HepG2 (cell line): ENCODE measurements at regions not wholly inside any gene's neighbourhood (a gene's known extent, or its start where the extent isn't known, plus 50 kb on each side); places are given as distances from the start of the nearest gene placed in this dataset.

Source experiments
- ATAC-seq: fragments of 200-7000 bp; cut with Tn5 transposase; 3 replicates; pipeline ENCODE4 v1.9.1; 2020; ENCODE audit warnings: mild to moderate bottlenecking, moderate library complexity
- BruUV-seq: library from RNA; stranded (reverse); fragments of 400-500 nt; replicated peaks from 2 replicates; lab custom pipeline; 2021; lab: Mats Ljungman, UMichigan
- CTCF ChIA-PET: fragments of 300-600 bp; formaldehyde crosslinking; extraction: SDS; loops from one replicate; lab custom pipeline; 2021; ENCODE audit warnings: low total read pairs, inconsistent platforms, low intra/inter-chr PET ratio; lab: Yijun Ruan, JAX
- POLR2A ChIA-PET: fragments of 350-600 bp; sonication (Branson Sonifier 250); formaldehyde crosslinking; loops from one replicate; lab custom pipeline; 2020; ENCODE audit warnings: antibody characterized with exemption, inconsistent platforms; lab: Yijun Ruan, JAX
- DNase-seq: peaks from one replicate; pipeline ENCODE4 v3.0.0-alpha.2; 2015; ENCODE audit warnings: low spot score
- FAIRE-seq: peaks from 3 replicates; lab custom pipeline; 2011; peaks lifted over from hg19 to GRCh38; lab: Jason Lieb, UNC
- H2AFZ ChIP-seq: one replicate; pipeline ENCODE4 v1.6.1; 2011; ENCODE audit warnings: low read length, inconsistent platforms
- H3K27ac ChIP-seq: fragments of 300-600 bp; 3 replicates; pipeline ENCODE4 v1.8.0; 2011; ENCODE audit warnings: mixed run types, mild to moderate bottlenecking, mixed read lengths, low read length, inconsistent platforms; ENCODE audit not compliant: insufficient read depth; ENCODE audit errors: extremely low read length
- H3K27me3 ChIP-seq, 2 experiments: fragments of 200-600 bp in 1 of 2; 2 replicates in 1 of 2; 3 replicates in 1 of 2; pipeline versions ENCODE4 v1.6.0 to v1.8.0; 2011; ENCODE audit warnings: low read length in 2 of 2, mild to moderate bottlenecking in 2 of 2, moderate library complexity in 2 of 2, inconsistent platforms in 1 of 2; ENCODE audit not compliant: insufficient read depth in 2 of 2, control insufficient read depth in 1 of 2
- H3K36me3 ChIP-seq, 2 experiments: fragments of 200-600 bp in 1 of 2; replicated peaks in 1 of 2; 2 replicates in 1 of 2; 3 replicates in 1 of 2; pipeline versions ENCODE4 v1.5.1 to v1.8.0; 2011; ENCODE audit warnings: low read length in 2 of 2, inconsistent platforms in 1 of 2; ENCODE audit not compliant: insufficient read depth in 2 of 2, control insufficient read depth in 1 of 2
- H3K4me1 ChIP-seq: 2 replicates; pipeline ENCODE4 v1.5.1; 2012; ENCODE audit warnings: low read length, inconsistent platforms; ENCODE audit not compliant: insufficient read depth
- H3K4me2 ChIP-seq: 2 replicates; pipeline ENCODE4 v1.6.0; 2011; ENCODE audit warnings: low read depth, low read length, inconsistent platforms
- H3K4me3 ChIP-seq, 3 experiments: fragments of 200-600 bp in 1 of 3; sonication (generic), shearing (Covaris generic) in 1 of 3; replicated peaks in 1 of 3; 2 replicates each; pipeline ENCODE4 v1.5.1; 2011 to 2016; ENCODE audit warnings: low read length in 3 of 3, inconsistent platforms in 2 of 3, low read depth in 2 of 3, mild to moderate bottlenecking in 2 of 3, control low read depth in 1 of 3, mixed read lengths in 1 of 3; ENCODE audit not compliant: insufficient read depth in 1 of 3
- H3K79me2 ChIP-seq: one replicate; pipeline ENCODE4 v1.6.1; 2011; ENCODE audit warnings: low read length, inconsistent platforms; ENCODE audit not compliant: insufficient read depth
- H3K9ac ChIP-seq: 2 replicates; pipeline ENCODE4 v1.6.0; 2011; ENCODE audit warnings: mild to moderate bottlenecking, low read depth, low read length, inconsistent platforms; ENCODE audit not compliant: insufficient read depth
- H3K9me3 ChIP-seq: 2 replicates; pipeline ENCODE4 v1.5.1; 2012; ENCODE audit warnings: mild to moderate bottlenecking, low read length
- H4K20me1 ChIP-seq: 2 replicates; pipeline ENCODE4 v1.6.0; 2011; ENCODE audit warnings: inconsistent platforms, mild to moderate bottlenecking, low read length, moderate library complexity; ENCODE audit not compliant: insufficient read depth
- BCL6 ChIP-seq: IDR thresholded peaks from 2 replicates; pipeline ENCODE4 v1.6.1; 2016; ENCODE audit warnings: missing genetic modification reagents, missing compliant biosample characterization
- EHMT2 ChIP-seq: fragments of 200-600 bp; sonication (generic); IDR thresholded peaks from 2 replicates; pipeline ENCODE4 v1.7.0; 2017; ENCODE audit warnings: antibody characterized with exemption, low read depth, low read length, borderline replicate concordance
- HCFC1 ChIP-seq: fragments of 150-350 bp; IDR thresholded peaks from 2 replicates; pipeline ENCODE4 v1.6.1; 2014; ENCODE audit warnings: low read depth, low read length
- PRMT3 ChIP-seq: sonication (generic); formaldehyde crosslinking; IDR thresholded peaks from 2 replicates; pipeline ENCODE4 v1.8.1; 2022; ENCODE audit warnings: low read depth, mild to moderate bottlenecking, moderate library complexity, missing genetic modification reagents, borderline replicate concordance
- TP53 ChIP-seq: sonication (generic); formaldehyde crosslinking; conservative IDR thresholded peaks from 2 replicates; pipeline ENCODE4 v1.4.0; 2020; ENCODE audit warnings: missing genetic modification reagents
- ZC3H4 ChIP-seq: sonication (generic); formaldehyde crosslinking; IDR thresholded peaks from 2 replicates; pipeline ENCODE4 v1.4.0; 2020; ENCODE audit warnings: missing genetic modification reagents, borderline replicate concordance
- ZNF232 ChIP-seq: sonication (generic); formaldehyde crosslinking; IDR thresholded peaks from 2 replicates; pipeline ENCODE4 v1.4.0; 2020; ENCODE audit warnings: missing genetic modification reagents, borderline replicate concordance
- ZNF30 ChIP-seq: sonication (generic); formaldehyde crosslinking; IDR thresholded peaks from 2 replicates; pipeline ENCODE4 v1.5.0; 2020; ENCODE audit warnings: mild to moderate bottlenecking, missing genetic modification reagents
- ZNF337 ChIP-seq: sonication (generic); formaldehyde crosslinking; IDR thresholded peaks from 2 replicates; pipeline ENCODE4 v1.5.1; 2020; ENCODE audit warnings: missing genetic modification reagents, low read depth, mild to moderate bottlenecking, borderline replicate concordance
- ZNF350 ChIP-seq: sonication (generic); formaldehyde crosslinking; IDR thresholded peaks from 2 replicates; pipeline ENCODE4 v1.4.0; 2020; ENCODE audit warnings: mild to moderate bottlenecking, low read depth, missing genetic modification reagents, borderline replicate concordance
- ZNF83 ChIP-seq: sonication (generic); formaldehyde crosslinking; IDR thresholded peaks from 2 replicates; pipeline ENCODE4 v1.4.0; 2020; ENCODE audit warnings: missing genetic modification reagents, mild to moderate bottlenecking, borderline replicate concordance
- ZSCAN9 ChIP-seq: IDR thresholded peaks from 2 replicates; pipeline ENCODE4 v1.6.1; 2016; ENCODE audit warnings: borderline replicate concordance
- WGBS: methylation state at CpG from one replicate; pipeline ENCODE4 v1.1.6; 2017; ENCODE audit warnings: low lambda C conversion rate; 5-methylcytosine and 5-hydroxymethylcytosine counted together
- in situ Hi-C: cut with HindIII; loops from 2 replicates; pipeline ENCODE4 v1.10.0; 2017; ENCODE audit warnings: low pct_unique_long_range_greater_than_20kb; ENCODE audit not compliant: extremely low pct_ligation_motif_present
- intact Hi-C: fragments of 100-400 bp; cut with micrococcal nuclease; formaldehyde crosslinking; loops from one replicate; pipeline ENCODE4 v1.10.0; 2022; ENCODE audit not compliant: unreplicated experiment
- TF ChIP-seq, protein P1 (sequence below): sonication (generic); formaldehyde crosslinking; IDR thresholded peaks from 2 replicates; pipeline ENCODE4 v1.4.0; 2020; ENCODE audit warnings: low read depth, mild to moderate bottlenecking, missing genetic modification reagents
- TF ChIP-seq, protein P2 (sequence below): IDR thresholded peaks from 2 replicates; pipeline ENCODE4 v1.6.1; 2018; ENCODE audit warnings: missing genetic modification reagents, mild to moderate bottlenecking, missing compliant biosample characterization
- TF ChIP-seq, protein P3 (sequence below): sonication (generic); formaldehyde crosslinking; IDR thresholded peaks from 2 replicates; pipeline ENCODE4 v1.9.0; 2021; ENCODE audit warnings: missing genetic modification reagents, borderline replicate concordance
- TF ChIP-seq, protein P4 (sequence below): sonication (generic); formaldehyde crosslinking; IDR thresholded peaks from 2 replicates; pipeline ENCODE4 v1.8.0; 2022; ENCODE audit warnings: mild to moderate bottlenecking, missing genetic modification reagents, moderate library complexity
- TF ChIP-seq, protein P5 (sequence below): sonication (generic); formaldehyde crosslinking; conservative IDR thresholded peaks from 2 replicates; pipeline ENCODE4 v1.4.0; 2020; ENCODE audit warnings: mild to moderate bottlenecking, missing genetic modification reagents, moderate library complexity

DNA sequence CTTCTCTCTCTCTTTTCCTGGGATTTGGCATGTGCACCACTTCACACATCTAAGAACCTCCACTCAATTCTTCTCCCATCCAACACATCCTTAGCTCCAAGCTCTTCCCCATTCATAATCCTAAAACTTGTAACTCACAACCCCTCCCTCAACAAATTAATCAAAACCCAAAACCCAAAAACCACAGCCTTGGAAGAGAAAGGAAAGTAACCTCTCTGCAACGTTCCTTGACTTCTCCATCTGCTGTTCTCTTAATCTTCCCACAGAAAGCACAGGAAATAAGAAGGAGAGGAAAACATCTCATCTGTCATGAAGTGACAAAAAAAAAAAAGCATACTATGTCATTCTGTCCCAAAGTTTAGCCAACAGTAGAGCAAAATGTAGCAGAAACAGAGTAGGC, 66.2 kb downstream of the DRD1 start:
- no peak overlapping the region for H2AFZ ChIP-seq
- ChIA-PET POLR2A (no interaction called here), CTCF (no interaction called here)
- FAIRE-seq: no peak
- no peaks in the 10 kb centered on the region for H3K4me1 ChIP-seq
- H3K27me3 ChIP-seq: no peaks in the 10 kb centered on the region
- no peak for ATAC-seq
- H4K20me1 ChIP-seq: no peaks in the 10 kb centered on the region
- no peaks in the 10 kb centered on the region for H3K9me3 ChIP-seq
- BruUV-seq: no TSS peak
- H3K27ac ChIP-seq: no peak overlapping the region
- in situ Hi-C loops: no loop called here
- 0% methylated on average over 1 of the region's 1 CpG for WGBS
- H3K9ac ChIP-seq: no peak overlapping the region
- no peaks in the 10 kb centered on the region for H3K36me3 ChIP-seq
- no peak overlapping the region for H3K4me3 ChIP-seq
- H3K4me2 ChIP-seq: no peak overlapping the region
- intact Hi-C loops: no loop called here
- no peaks in the 10 kb centered on the region for H3K79me2 ChIP-seq
- no peak for DNase-seq
- no peak for TF ChIP-seq ZNF232 (CRISPR knock-in tag)
- no peak for TF ChIP-seq EHMT2
- TF ChIP-seq, protein P1, sequence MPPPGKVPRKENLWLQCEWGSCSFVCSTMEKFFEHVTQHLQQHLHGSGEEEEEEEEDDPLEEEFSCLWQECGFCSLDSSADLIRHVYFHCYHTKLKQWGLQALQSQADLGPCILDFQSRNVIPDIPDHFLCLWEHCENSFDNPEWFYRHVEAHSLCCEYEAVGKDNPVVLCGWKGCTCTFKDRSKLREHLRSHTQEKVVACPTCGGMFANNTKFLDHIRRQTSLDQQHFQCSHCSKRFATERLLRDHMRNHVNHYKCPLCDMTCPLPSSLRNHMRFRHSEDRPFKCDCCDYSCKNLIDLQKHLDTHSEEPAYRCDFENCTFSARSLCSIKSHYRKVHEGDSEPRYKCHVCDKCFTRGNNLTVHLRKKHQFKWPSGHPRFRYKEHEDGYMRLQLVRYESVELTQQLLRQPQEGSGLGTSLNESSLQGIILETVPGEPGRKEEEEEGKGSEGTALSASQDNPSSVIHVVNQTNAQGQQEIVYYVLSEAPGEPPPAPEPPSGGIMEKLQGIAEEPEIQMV (CRISPR knock-in tag): no peak
- no peak for TF ChIP-seq TP53
- no peak for TF ChIP-seq ZNF350 (CRISPR knock-in tag)
- TF ChIP-seq ZNF30 (CRISPR knock-in tag): no peak
- no peak for TF ChIP-seq PRMT3 (CRISPR knock-in tag)
- TF ChIP-seq, protein P2, sequence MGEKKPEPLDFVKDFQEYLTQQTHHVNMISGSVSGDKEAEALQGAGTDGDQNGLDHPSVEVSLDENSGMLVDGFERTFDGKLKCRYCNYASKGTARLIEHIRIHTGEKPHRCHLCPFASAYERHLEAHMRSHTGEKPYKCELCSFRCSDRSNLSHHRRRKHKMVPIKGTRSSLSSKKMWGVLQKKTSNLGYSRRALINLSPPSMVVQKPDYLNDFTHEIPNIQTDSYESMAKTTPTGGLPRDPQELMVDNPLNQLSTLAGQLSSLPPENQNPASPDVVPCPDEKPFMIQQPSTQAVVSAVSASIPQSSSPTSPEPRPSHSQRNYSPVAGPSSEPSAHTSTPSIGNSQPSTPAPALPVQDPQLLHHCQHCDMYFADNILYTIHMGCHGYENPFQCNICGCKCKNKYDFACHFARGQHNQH (CRISPR knock-in tag): no peak
- no peak for TF ChIP-seq ZC3H4
- TF ChIP-seq, protein P3, sequence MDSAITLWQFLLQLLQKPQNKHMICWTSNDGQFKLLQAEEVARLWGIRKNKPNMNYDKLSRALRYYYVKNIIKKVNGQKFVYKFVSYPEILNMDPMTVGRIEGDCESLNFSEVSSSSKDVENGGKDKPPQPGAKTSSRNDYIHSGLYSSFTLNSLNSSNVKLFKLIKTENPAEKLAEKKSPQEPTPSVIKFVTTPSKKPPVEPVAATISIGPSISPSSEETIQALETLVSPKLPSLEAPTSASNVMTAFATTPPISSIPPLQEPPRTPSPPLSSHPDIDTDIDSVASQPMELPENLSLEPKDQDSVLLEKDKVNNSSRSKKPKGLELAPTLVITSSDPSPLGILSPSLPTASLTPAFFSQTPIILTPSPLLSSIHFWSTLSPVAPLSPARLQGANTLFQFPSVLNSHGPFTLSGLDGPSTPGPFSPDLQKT: no peak
- TF ChIP-seq ZNF83 (CRISPR knock-in tag): no peak
- no peak for TF ChIP-seq ZNF337 (CRISPR knock-in tag)
- TF ChIP-seq ZSCAN9 (CRISPR knock-in tag): no peak
- TF ChIP-seq BCL6: no peak
- TF ChIP-seq, protein P4, sequence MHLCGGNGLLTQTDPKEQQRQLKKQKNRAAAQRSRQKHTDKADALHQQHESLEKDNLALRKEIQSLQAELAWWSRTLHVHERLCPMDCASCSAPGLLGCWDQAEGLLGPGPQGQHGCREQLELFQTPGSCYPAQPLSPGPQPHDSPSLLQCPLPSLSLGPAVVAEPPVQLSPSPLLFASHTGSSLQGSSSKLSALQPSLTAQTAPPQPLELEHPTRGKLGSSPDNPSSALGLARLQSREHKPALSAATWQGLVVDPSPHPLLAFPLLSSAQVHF: no peak
- no peak for TF ChIP-seq HCFC1
- TF ChIP-seq, protein P5, sequence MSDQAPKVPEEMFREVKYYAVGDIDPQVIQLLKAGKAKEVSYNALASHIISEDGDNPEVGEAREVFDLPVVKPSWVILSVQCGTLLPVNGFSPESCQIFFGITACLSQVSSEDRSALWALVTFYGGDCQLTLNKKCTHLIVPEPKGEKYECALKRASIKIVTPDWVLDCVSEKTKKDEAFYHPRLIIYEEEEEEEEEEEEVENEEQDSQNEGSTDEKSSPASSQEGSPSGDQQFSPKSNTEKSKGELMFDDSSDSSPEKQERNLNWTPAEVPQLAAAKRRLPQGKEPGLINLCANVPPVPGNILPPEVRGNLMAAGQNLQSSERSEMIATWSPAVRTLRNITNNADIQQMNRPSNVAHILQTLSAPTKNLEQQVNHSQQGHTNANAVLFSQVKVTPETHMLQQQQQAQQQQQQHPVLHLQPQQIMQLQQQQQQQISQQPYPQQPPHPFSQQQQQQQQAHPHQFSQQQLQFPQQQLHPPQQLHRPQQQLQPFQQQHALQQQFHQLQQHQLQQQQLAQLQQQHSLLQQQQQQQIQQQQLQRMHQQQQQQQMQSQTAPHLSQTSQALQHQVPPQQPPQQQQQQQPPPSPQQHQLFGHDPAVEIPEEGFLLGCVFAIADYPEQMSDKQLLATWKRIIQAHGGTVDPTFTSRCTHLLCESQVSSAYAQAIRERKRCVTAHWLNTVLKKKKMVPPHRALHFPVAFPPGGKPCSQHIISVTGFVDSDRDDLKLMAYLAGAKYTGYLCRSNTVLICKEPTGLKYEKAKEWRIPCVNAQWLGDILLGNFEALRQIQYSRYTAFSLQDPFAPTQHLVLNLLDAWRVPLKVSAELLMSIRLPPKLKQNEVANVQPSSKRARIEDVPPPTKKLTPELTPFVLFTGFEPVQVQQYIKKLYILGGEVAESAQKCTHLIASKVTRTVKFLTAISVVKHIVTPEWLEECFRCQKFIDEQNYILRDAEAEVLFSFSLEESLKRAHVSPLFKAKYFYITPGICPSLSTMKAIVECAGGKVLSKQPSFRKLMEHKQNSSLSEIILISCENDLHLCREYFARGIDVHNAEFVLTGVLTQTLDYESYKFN: no peak
